DOHH2 (cell line): ENCODE measurements at regions not wholly inside any gene's neighbourhood (a gene's known extent, or its start where the extent isn't known, plus 50 kb on each side); places are given as distances from the start of the nearest gene placed in this dataset.

Experiments
- H3F3A ChIP-seq: fragments of 200-600 bp; sonication (generic), shearing (Covaris generic); 2 replicates; pipeline ENCODE4 v1.6.0; 2016; ENCODE audit warnings: antibody characterized with exemption, mild to moderate bottlenecking; ENCODE audit not compliant: control insufficient read depth, insufficient read depth
- H3K27ac ChIP-seq: fragments of 200-600 bp; sonication (generic); 2 replicates; pipeline ENCODE4 v1.5.1; 2014; ENCODE audit warnings: low read depth, mild to moderate bottlenecking, low read length, moderate library complexity
- H3K27me3 ChIP-seq: fragments of 200-600 bp; sonication (generic); 2 replicates; pipeline ENCODE4 v1.6.1; 2014; ENCODE audit warnings: mild to moderate bottlenecking, low read length, mixed read lengths; ENCODE audit not compliant: control insufficient read depth
- H3K36me3 ChIP-seq: fragments of 200-600 bp; sonication (generic); 2 replicates; pipeline ENCODE4 v1.6.1; 2014; ENCODE audit warnings: mild to moderate bottlenecking, low read length, moderate library complexity, mixed read lengths; ENCODE audit not compliant: control insufficient read depth
- H3K4me1 ChIP-seq: fragments of 200-600 bp; sonication (generic); 2 replicates; pipeline ENCODE4 v1.6.1; 2014; ENCODE audit warnings: mild to moderate bottlenecking, low read length, mixed read lengths; ENCODE audit not compliant: control insufficient read depth
- H3K4me2 ChIP-seq: fragments of 200-600 bp; sonication (generic); 2 replicates; pipeline ENCODE4 v1.6.0; 2014; ENCODE audit warnings: mild to moderate bottlenecking, low read length, moderate library complexity
- H3K4me3 ChIP-seq: fragments of 200-600 bp; sonication (generic); 2 replicates; pipeline ENCODE4 v1.5.1; 2014; ENCODE audit warnings: mild to moderate bottlenecking, low read length, mixed read lengths
- H3K79me2 ChIP-seq: fragments of 200-600 bp; sonication (generic); 2 replicates; pipeline ENCODE4 v1.6.1; 2014; ENCODE audit warnings: mild to moderate bottlenecking, low read length, mixed read lengths; ENCODE audit not compliant: control insufficient read depth
- H3K9me2 ChIP-seq: fragments of 200-600 bp; sonication (generic); replicated peaks from 2 replicates; pipeline ENCODE4 v1.6.1; 2014; ENCODE audit warnings: mild to moderate bottlenecking, low read length, mixed read lengths; ENCODE audit not compliant: control insufficient read depth
- H3K9me3 ChIP-seq: fragments of 200-600 bp; sonication (generic); 2 replicates; pipeline ENCODE4 v1.6.1; 2014; ENCODE audit warnings: antibody characterized with exemption, low read length, mixed read lengths; ENCODE audit not compliant: control insufficient read depth, insufficient read depth
- H4K20me1 ChIP-seq: fragments of 200-600 bp; sonication (generic); 2 replicates; pipeline ENCODE4 v1.6.0; 2014; ENCODE audit warnings: low read depth, mild to moderate bottlenecking, antibody characterized with exemption, low read length, moderate library complexity; ENCODE audit not compliant: control insufficient read depth, insufficient read depth
- EZH2phosphoT487 ChIP-seq: fragments of 200-600 bp; sonication (generic); IDR thresholded peaks from 2 replicates; pipeline ENCODE4 v1.6.1; 2017; ENCODE audit warnings: borderline replicate concordance, mild to moderate bottlenecking, antibody characterized with exemption, low read length, moderate library complexity, mixed read lengths
- TF ChIP-seq, protein P1 (sequence below): fragments of 200-600 bp; sonication (generic); IDR thresholded peaks from one replicate; pipeline ENCODE4 v1.5.1; 2014; ENCODE audit warnings: antibody characterized with exemption, mild to moderate bottlenecking, low read depth, low read length; ENCODE audit not compliant: poor library complexity, severe bottlenecking

GRCh38 chr4:30989508-30989907, 269.3 kb downstream of the PCDH7 start:
- no peaks in the 10 kb centered on the region for H3K4me1 ChIP-seq

DNA sequence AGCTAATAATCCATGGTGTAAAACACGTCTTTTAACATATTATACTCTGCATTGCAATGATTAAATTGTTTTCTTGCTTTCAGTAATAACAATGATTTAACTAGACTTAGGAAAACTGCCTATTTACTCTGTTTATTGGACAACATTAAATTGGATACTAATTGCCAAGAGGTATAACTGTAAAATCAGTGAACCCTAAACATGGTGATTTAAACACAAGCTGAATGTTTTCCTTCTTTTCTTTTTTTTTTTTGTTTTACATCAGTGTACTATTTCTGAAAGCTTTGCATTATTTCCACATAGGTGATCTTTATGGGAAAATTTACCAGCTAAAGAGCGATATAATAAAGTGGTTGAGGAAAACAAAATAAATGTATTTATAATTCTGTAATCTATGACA, 276.7 kb downstream of the PCDH7 start:
- no peaks in the 10 kb centered on the region for H3K36me3 ChIP-seq
- no peaks in the 10 kb centered on the region for H3K9me2 ChIP-seq
- no peak overlapping the region for H3K4me2 ChIP-seq
- no peak overlapping the region for H3K4me3 ChIP-seq
- TF ChIP-seq EZH2phosphoT487, result no peak
- TF ChIP-seq, protein P1, sequence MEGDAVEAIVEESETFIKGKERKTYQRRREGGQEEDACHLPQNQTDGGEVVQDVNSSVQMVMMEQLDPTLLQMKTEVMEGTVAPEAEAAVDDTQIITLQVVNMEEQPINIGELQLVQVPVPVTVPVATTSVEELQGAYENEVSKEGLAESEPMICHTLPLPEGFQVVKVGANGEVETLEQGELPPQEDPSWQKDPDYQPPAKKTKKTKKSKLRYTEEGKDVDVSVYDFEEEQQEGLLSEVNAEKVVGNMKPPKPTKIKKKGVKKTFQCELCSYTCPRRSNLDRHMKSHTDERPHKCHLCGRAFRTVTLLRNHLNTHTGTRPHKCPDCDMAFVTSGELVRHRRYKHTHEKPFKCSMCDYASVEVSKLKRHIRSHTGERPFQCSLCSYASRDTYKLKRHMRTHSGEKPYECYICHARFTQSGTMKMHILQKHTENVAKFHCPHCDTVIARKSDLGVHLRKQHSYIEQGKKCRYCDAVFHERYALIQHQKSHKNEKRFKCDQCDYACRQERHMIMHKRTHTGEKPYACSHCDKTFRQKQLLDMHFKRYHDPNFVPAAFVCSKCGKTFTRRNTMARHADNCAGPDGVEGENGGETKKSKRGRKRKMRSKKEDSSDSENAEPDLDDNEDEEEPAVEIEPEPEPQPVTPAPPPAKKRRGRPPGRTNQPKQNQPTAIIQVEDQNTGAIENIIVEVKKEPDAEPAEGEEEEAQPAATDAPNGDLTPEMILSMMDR, result no peak
- H3K27ac ChIP-seq, result no peak overlapping the region
- no peaks in the 10 kb centered on the region for H4K20me1 ChIP-seq
- no peaks in the 10 kb centered on the region for H3K4me1 ChIP-seq
- H3K79me2 ChIP-seq, result no peaks in the 10 kb centered on the region
- H3K9me3 ChIP-seq, result no peaks in the 10 kb centered on the region
- H3K27me3 ChIP-seq, result no peaks in the 10 kb centered on the region
- no peaks in the 10 kb centered on the region for H3F3A ChIP-seq

More at GRCh38 chr4:30989508-30989907, 269.3 kb downstream of the PCDH7 start:
- H3K27me3 ChIP-seq, result no peaks in the 10 kb centered on the region
- H3K4me2 ChIP-seq, result no peak overlapping the region
- H3F3A ChIP-seq, result no peaks in the 10 kb centered on the region
- H3K36me3 ChIP-seq, result no peaks in the 10 kb centered on the region
- H4K20me1 ChIP-seq, result no peaks in the 10 kb centered on the region
- no peak for TF ChIP-seq EZH2phosphoT487
- TF ChIP-seq, protein P1, result no peak
- no peaks in the 10 kb centered on the region for H3K79me2 ChIP-seq
- no peak overlapping the region for H3K27ac ChIP-seq
- no peaks in the 10 kb centered on the region for H3K9me2 ChIP-seq
- no peak overlapping the region for H3K4me3 ChIP-seq
- no peaks in the 10 kb centered on the region for H3K9me3 ChIP-seq

DNA sequence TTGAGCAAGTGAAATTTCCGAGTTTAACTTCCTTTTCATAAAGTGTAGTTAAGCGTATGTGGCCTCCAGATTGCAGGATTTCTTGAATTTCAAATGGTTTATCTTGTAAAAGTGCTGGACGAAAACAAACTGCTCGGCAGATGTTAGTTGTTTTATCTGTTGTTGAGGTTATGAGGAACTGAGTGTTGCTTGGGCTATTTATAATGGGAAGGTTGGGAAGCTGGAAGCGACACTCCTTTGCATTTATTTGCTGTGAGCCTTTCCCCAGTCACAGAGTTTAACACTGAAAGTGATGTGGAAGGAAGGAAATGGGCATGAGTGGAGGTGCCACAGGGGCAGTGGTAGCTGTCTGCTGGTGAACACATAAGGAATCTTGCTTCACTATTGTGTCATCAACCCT, 284.9 kb downstream of the PCDH7 start:
- no peaks in the 10 kb centered on the region for H3K9me3 ChIP-seq
- H4K20me1 ChIP-seq, result no peaks in the 10 kb centered on the region
- no peak overlapping the region for H3K27ac ChIP-seq
- H3K79me2 ChIP-seq, result no peaks in the 10 kb centered on the region
- H3K36me3 ChIP-seq, result no peaks in the 10 kb centered on the region
- H3K27me3 ChIP-seq, result no peaks in the 10 kb centered on the region
- H3K9me2 ChIP-seq, result no peaks in the 10 kb centered on the region
- no peaks in the 10 kb centered on the region for H3K4me1 ChIP-seq
- no peaks in the 10 kb centered on the region for H3F3A ChIP-seq
- H3K4me2 ChIP-seq, result no peak overlapping the region
- H3K4me3 ChIP-seq, result no peak overlapping the region
- TF ChIP-seq, protein P1, result no peak
- no peak for TF ChIP-seq EZH2phosphoT487

- Histone ChIP-seq H3K79me2 (no peaks in the 10 kb centered on the region), H3K4me1 (no peaks in the 10 kb centered on the region), H3K4me3 (no peak overlapping the region), H3F3A (no peaks in the 10 kb centered on the region), H3K4me2 (no peak overlapping the region), H3K9me3 (no peaks in the 10 kb centered on the region), H4K20me1 (no peaks in the 10 kb centered on the region), H3K27ac (no peak overlapping the region), H3K9me2 (no peaks in the 10 kb centered on the region), H3K36me3 (no peaks in the 10 kb centered on the region), H3K27me3 (no peaks in the 10 kb centered on the region)
- TF ChIP-seq, protein P1, result no peak
- no peak for TF ChIP-seq EZH2phosphoT487
These were observed 287.7 kb downstream of the PCDH7 start for GRCh38 chr4:31007858-31008257.
